ENCODE measurements at regions not wholly inside any gene's neighbourhood (a gene's known extent, or its start where the extent isn't known, plus 50 kb on each side); places are given as distances from the start of the nearest gene placed in this dataset.

DNA sequence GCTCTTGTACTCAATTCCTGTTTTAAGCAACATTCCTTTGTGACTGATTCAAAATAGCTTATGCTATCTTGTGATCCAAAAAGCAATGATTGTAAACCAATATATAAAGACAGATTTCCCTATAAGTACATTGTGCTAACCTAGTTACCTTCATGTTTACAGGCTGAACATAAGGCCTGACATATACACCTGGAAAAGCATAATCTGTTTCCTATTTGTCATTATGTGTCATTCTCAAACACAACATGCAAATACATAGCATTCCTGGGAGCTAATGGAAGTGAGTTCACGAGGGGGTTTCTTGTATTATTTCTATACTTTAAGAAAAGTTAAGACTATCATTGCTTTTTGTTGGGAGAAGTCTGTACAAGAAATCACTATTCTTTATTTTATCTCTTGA lies 638.1 kb upstream of the AGA start:
- no peak overlapping the region for H3K27ac Mint-ChIP-seq

GRCh38 chr4:178081176-178081575 lies 638.9 kb upstream of the AGA start:
- H3K4me3 Mint-ChIP-seq = no peak overlapping the region

More for the DNA sequence above, 638.1 kb upstream of the AGA start:
- Mint-ChIP-seq H3K36me3 (ENCODE audit: low read depth) (no peaks in the 10 kb centered on the region), H3K4me3 (no peak overlapping the region), H3K9me3 (no peaks in the 10 kb centered on the region), H3K4me1 (no peaks in the 10 kb centered on the region), H3K27me3 (no peaks in the 10 kb centered on the region)
- ATAC-seq (replicated peaks) = no peak

DNA sequence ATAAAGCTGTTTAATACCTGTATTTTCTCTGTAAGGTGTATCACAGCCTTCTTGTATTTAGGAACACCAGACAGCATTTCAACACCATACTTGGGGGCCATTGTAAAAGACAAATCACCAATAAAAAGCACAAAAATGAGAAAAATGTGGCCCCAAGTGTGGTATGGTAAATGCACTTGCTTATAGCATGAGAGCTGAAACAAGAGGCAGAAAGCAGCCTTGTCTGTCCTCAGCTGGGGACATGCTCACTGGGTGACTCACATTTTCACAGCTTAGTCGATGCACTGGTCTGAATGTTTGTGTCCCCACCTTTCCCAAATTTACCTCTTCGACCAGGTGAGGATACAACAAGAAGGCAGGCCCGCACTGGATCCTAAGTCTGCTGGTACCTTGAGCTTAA lies 639.7 kb upstream of the AGA start:
- no peak for ATAC-seq (replicated peaks)
- Mint-ChIP-seq H3K4me1 (no peaks in the 10 kb centered on the region), H3K4me3 (no peak overlapping the region), H3K27me3 (no peaks in the 10 kb centered on the region), H3K9me3 (no peaks in the 10 kb centered on the region), H3K27ac (no peak overlapping the region), H3K36me3 (ENCODE audit: low read depth) (no peaks in the 10 kb centered on the region)

More at GRCh38 chr4:178081176-178081575, 638.9 kb upstream of the AGA start:
- ATAC-seq (replicated peaks) = no peak
- no peaks in the 10 kb centered on the region for H3K27me3 Mint-ChIP-seq
- no peaks in the 10 kb centered on the region for H3K4me1 Mint-ChIP-seq
- H3K27ac Mint-ChIP-seq = no peak overlapping the region
- no peaks in the 10 kb centered on the region for H3K9me3 Mint-ChIP-seq
- no peaks in the 10 kb centered on the region for H3K36me3 Mint-ChIP-seq (ENCODE audit: low read depth)

DNA sequence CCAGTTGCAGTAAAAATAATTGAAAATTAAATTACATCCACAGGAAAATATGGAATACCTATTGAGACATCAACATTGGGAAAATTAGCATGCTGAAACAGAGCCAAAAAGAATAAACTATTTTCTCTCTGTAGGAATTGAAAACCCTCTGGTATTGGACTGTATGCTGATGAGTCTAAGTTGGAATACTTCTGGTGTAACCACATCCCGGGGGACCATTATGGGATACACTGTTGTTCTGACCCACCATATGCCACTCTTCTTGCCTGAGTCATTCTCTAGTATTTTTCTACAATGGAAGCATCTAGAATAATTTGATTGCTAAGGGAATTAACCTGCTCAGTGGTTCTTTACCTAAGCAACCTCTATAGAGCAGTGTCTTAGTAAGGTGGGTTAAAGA lies 640.7 kb upstream of the AGA start:
- no peaks in the 10 kb centered on the region for H3K4me1 Mint-ChIP-seq
- no peak for ATAC-seq (replicated peaks)
- H3K4me3 Mint-ChIP-seq = no peak overlapping the region
- H3K36me3 Mint-ChIP-seq (ENCODE audit: low read depth) = no peaks in the 10 kb centered on the region
- H3K27me3 Mint-ChIP-seq = no peaks in the 10 kb centered on the region
- H3K27ac Mint-ChIP-seq = no peak overlapping the region
- H3K9me3 Mint-ChIP-seq = no peaks in the 10 kb centered on the region

GRCh38 chr4:178083968-178084367 lies 641.7 kb upstream of the AGA start:
- ATAC-seq (replicated peaks) = no peak
- no peaks in the 10 kb centered on the region for H3K27me3 Mint-ChIP-seq
- H3K27ac Mint-ChIP-seq = no peak overlapping the region
- H3K4me1 Mint-ChIP-seq = no peaks in the 10 kb centered on the region
- no peaks in the 10 kb centered on the region for H3K9me3 Mint-ChIP-seq
- no peak overlapping the region for H3K4me3 Mint-ChIP-seq
- H3K36me3 Mint-ChIP-seq (ENCODE audit: low read depth) = no peaks in the 10 kb centered on the region

- H3K4me3 Mint-ChIP-seq = no peak overlapping the region
- no peak for ATAC-seq (replicated peaks)
- no peaks in the 10 kb centered on the region for H3K4me1 Mint-ChIP-seq
- H3K9me3 Mint-ChIP-seq = no peaks in the 10 kb centered on the region
- H3K27ac Mint-ChIP-seq = no peak overlapping the region
- no peaks in the 10 kb centered on the region for H3K36me3 Mint-ChIP-seq (ENCODE audit: low read depth)
- H3K27me3 Mint-ChIP-seq = no peaks in the 10 kb centered on the region
Measured at GRCh38 chr4:178086320-178086719, 644.1 kb upstream of the AGA start.

DNA sequence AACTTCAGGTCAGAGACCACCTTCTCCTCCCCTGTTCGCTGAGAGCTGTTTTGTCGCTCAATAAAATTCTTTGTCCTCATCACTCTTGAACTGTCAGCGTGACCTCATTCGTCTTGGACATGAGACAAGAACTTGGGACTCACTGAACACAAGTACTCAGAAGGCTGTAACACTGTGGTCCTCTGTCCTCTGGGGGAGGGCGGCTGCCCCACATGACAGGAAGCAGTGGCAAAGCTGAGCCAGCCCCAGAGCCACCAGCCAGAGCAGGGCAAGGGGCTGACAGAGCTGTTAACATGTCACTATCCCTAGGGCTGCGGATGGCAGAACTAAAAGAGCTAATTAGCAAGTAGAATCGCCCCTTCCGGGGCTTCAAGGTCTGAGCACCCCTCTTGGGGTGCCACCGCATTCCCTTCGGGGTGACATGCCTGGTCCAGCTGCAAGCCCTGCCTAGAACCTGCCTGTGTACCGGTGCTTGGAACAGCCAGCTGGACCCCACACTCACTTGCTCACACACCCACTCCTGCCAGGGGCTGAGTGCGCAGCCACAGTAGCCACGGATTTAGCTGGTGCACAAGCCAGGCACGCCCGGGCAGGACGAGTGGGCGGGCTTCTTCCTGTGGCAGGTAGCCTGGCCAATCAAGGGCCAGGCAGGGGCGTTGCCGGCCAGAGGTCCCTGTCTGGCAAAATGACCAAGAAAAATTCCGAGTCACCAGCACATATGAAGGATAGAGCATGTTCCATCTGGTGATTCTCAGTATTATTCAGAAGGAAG lies 648.6 kb upstream of the AGA start:
- H3K4me1 Mint-ChIP-seq = no peaks in the 10 kb centered on the region
- H3K9me3 Mint-ChIP-seq = no peaks in the 10 kb centered on the region
- H3K27me3 Mint-ChIP-seq = no peaks in the 10 kb centered on the region
- H3K27ac Mint-ChIP-seq = no peak overlapping the region
- H3K4me3 Mint-ChIP-seq = no peak overlapping the region
- ATAC-seq (replicated peaks) = no peak
- H3K36me3 Mint-ChIP-seq (ENCODE audit: low read depth) = no peaks in the 10 kb centered on the region

GRCh38 chr4:178102139-178102538 lies 659.9 kb upstream of the AGA start:
- H3K4me1 Mint-ChIP-seq = no peaks in the 10 kb centered on the region
- H3K27me3 Mint-ChIP-seq = no peaks in the 10 kb centered on the region
- H3K36me3 Mint-ChIP-seq (ENCODE audit: low read depth) = no peaks in the 10 kb centered on the region
- H3K4me3 Mint-ChIP-seq = no peak overlapping the region
- ATAC-seq (replicated peaks) = no peak
- H3K27ac Mint-ChIP-seq = no peak overlapping the region
- no peaks in the 10 kb centered on the region for H3K9me3 Mint-ChIP-seq

DNA sequence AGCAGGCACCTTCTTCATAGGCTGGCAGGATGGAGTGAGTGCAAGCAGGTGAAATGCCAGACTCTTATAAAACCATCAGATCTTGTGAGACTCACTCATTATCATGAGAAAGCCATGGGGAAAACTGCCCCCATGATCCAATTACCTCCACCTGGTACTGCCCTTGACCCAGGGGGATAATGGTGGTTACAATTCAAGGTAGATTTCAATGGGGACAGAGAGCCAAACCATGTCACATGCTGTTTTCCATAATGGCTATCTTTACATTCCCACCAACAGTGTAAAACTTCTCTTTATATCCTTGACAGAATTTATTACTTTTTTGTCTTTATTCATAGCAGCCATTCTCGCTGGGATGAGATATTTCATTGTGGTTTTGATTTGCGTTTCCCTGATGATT lies 663.0 kb upstream of the AGA start:
- H3K27me3 Mint-ChIP-seq = no peaks in the 10 kb centered on the region
- ATAC-seq (replicated peaks) = no peak
- no peaks in the 10 kb centered on the region for H3K4me1 Mint-ChIP-seq
- H3K4me3 Mint-ChIP-seq = no peak overlapping the region
- H3K9me3 Mint-ChIP-seq = no peaks in the 10 kb centered on the region
- no peaks in the 10 kb centered on the region for H3K36me3 Mint-ChIP-seq (ENCODE audit: low read depth)
- H3K27ac Mint-ChIP-seq = no peak overlapping the region

DNA sequence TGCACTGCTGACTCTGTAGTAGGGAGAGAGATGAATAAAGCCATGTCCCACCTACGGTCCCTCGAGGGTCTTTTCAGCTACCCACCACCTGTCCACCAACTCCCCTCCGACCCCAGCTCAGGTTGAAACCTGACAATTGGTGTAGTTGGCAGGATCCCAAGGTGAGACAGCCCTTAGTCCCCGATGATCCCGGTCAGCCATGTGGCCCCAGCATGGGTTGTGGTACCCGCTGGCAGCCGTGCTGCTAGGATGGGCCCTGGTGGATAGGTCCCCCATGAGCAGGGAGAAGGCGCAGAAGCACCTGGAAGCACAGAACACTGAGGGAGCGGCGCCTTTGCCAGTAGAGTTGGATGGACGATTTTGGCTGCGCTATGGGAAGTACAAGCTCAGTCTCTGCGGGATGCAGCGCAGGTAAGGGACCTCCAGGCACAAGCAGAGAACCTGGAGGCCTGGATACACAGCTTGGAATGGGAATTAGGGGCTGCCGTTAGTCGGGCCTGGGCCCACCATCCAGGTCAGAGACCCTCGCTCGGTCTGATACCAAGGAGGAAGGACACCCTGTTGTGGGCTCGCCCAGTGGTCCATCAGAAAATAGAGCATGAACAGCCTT lies 694.6 kb upstream of the AGA start:
- Mint-ChIP-seq H3K9me3 (peaks cover 4% of the 10 kb centered on the region), H3K27me3 (no peaks in the 10 kb centered on the region), H3K4me3 (no peak overlapping the region), H3K4me1 (no peaks in the 10 kb centered on the region), H3K36me3 (ENCODE audit: low read depth) (no peaks in the 10 kb centered on the region), H3K27ac (no peak overlapping the region)
- no peak for ATAC-seq (replicated peaks)

GRCh38 chr4:178137732-178138471 lies 695.7 kb upstream of the AGA start:
- ATAC-seq (replicated peaks) = no peak
- H3K4me1 Mint-ChIP-seq = no peaks in the 10 kb centered on the region
- no peaks in the 10 kb centered on the region for H3K27me3 Mint-ChIP-seq
- no peaks in the 10 kb centered on the region for H3K36me3 Mint-ChIP-seq (ENCODE audit: low read depth)
- peaks cover 4% of the 10 kb centered on the region for H3K9me3 Mint-ChIP-seq
- no peak overlapping the region for H3K4me3 Mint-ChIP-seq
- H3K27ac Mint-ChIP-seq = no peak overlapping the region

GRCh38 chr4:178138491-178138890 lies 696.3 kb upstream of the AGA start:
- H3K27ac Mint-ChIP-seq = no peak overlapping the region
- H3K4me1 Mint-ChIP-seq = no peaks in the 10 kb centered on the region
- H3K27me3 Mint-ChIP-seq = no peaks in the 10 kb centered on the region
- no peaks in the 10 kb centered on the region for H3K36me3 Mint-ChIP-seq (ENCODE audit: low read depth)
- peaks cover under 1% of the 10 kb centered on the region for H3K9me3 Mint-ChIP-seq
- no peak for ATAC-seq (replicated peaks)
- H3K4me3 Mint-ChIP-seq = no peak overlapping the region

DNA sequence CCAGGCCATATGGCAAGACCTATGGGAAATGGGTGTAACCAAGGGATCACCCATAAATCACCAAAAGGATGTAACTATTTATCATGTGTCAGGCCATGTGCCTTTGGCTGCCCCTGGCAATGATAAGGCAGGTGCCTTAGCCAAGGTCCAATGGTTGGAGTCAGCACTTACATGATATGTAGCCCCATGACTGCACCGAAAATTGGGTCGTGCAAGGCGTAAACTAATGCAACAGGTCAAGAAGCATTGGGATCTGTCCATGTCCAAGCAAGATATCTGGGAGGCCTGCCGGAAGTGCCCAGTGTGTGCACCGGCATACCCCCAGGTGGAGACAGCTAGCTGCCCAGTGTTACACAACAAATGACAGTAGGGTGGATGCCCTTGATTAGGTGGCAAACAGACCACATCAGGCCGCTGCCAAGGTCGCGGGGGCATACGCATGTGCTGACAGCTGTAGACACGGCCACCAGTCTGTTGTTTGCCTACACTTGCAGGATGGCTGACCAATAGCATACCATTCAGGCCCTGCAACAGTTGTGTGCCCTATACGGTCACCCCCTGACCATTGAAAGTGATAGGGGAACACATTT lies 698.2 kb upstream of the AGA start:
- Mint-ChIP-seq H3K27me3 (no peaks in the 10 kb centered on the region), H3K4me1 (no peaks in the 10 kb centered on the region), H3K27ac (no peak overlapping the region)

DNA sequence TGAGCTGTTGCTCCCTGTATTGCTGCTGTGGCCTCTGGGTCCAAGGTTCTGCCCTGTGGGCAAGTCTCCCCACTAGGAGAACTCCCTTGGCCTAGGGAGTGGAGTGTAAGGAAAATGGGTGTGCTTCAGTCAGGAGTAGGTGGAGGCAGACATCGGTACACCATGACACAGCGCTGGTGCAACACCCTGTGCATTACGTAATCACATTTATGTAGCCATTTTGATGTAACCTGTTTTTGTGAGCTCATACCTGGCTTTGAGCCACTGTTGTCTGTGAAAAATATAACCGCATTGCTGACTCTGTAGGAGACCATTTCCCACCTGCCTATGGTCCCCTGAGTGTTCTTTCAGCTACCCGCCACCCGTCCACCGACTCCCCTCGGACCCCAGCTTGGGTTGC lies 700.5 kb upstream of the AGA start:
- no peaks in the 10 kb centered on the region for H3K36me3 Mint-ChIP-seq (ENCODE audit: low read depth)
- no peak for ATAC-seq (replicated peaks)
- H3K9me3 Mint-ChIP-seq = no peaks in the 10 kb centered on the region
- H3K4me1 Mint-ChIP-seq = no peaks in the 10 kb centered on the region
- H3K27ac Mint-ChIP-seq = no peak overlapping the region
- H3K27me3 Mint-ChIP-seq = no peaks in the 10 kb centered on the region
- H3K4me3 Mint-ChIP-seq = no peak overlapping the region

More for the DNA sequence above, 698.2 kb upstream of the AGA start:
- ATAC-seq (replicated peaks) = no peak
- no peaks in the 10 kb centered on the region for H3K9me3 Mint-ChIP-seq
- H3K36me3 Mint-ChIP-seq (ENCODE audit: low read depth) = no peaks in the 10 kb centered on the region
- no peak overlapping the region for H3K4me3 Mint-ChIP-seq

DNA sequence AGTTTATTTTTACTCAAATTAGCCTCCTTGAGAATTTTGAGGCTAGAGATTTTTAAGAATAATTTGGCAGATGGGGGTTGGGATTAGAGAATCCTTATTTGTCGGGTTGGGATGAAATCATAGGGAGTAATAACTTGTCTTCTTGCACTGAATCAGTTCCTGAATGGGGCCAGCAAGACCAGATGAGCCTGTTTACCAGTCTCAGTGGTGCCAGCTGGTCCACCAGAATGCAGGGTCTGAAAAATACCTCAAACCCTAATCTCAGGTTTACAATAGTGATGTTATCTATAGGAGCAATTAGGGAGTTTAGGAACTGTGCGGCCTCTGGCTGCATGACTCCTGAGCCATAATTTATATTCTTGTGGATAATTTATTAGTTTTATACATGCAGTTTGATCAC lies 705.9 kb upstream of the AGA start:
- no peak overlapping the region for H3K4me3 Mint-ChIP-seq
- no peaks in the 10 kb centered on the region for H3K27me3 Mint-ChIP-seq
- H3K36me3 Mint-ChIP-seq (ENCODE audit: low read depth) = no peaks in the 10 kb centered on the region
- no peak overlapping the region for H3K27ac Mint-ChIP-seq
- no peaks in the 10 kb centered on the region for H3K9me3 Mint-ChIP-seq
- H3K4me1 Mint-ChIP-seq = no peaks in the 10 kb centered on the region
- ATAC-seq (replicated peaks) = no peak
